ENCODE measurements at regions not wholly inside any gene's neighbourhood (a gene's known extent, or its start where the extent isn't known, plus 50 kb on each side); places are given as distances from the start of the nearest gene placed in this dataset.

- TF ChIP-seq RAD21 (IDR thresholded peaks at IDR 0.05; ENCODE audit: low read length): no peak
- no peak for TF ChIP-seq CTCF (conservative IDR thresholded peaks at IDR 0.05; ENCODE audit: low read depth, low read length)
- TF ChIP-seq POLR2A (IDR thresholded peaks at IDR 0.05; ENCODE audit: low read depth, low read length): no peak
- TF ChIP-seq CHD1 (IDR thresholded peaks at IDR 0.05; ENCODE audit: low read depth, low read length): no peak
- TF ChIP-seq MAZ (IDR thresholded peaks at IDR 0.05; ENCODE audit: borderline replicate concordance, low read depth, low read length): no peak
- no peak for TF ChIP-seq BHLHE40 (IDR thresholded peaks at IDR 0.05; ENCODE audit: low read depth, low read length)
These were observed 270.0 kb downstream of the UACA start for GRCh38 chr15:70493376-70493775.
